HTR-8/SVneo (cell line): ENCODE measurements at regions not wholly inside any gene's neighbourhood (a gene's known extent, or its start where the extent isn't known, plus 50 kb on each side); places are given as distances from the start of the nearest gene placed in this dataset.
A peak's percentile ranks its signal among the peaks of the same experiment; 100 is the strongest.
"Not testable (repeated sequence)": the region's sequence is repeated elsewhere in the genome, so short reads cannot be mapped to it uniquely, and the experiment has no call there.

ENCODE experiments used
- DNase-seq: peaks from one replicate; pipeline ENCODE4 v3.0.0; 2011; ENCODE audit warnings: low spot score, mixed read lengths; ENCODE audit not compliant: insufficient read length
- FAIRE-seq: peaks from 2 replicates; lab custom pipeline; 2011; peaks lifted over from hg19 to GRCh38; lab: Jason Lieb, UNC

DNA sequence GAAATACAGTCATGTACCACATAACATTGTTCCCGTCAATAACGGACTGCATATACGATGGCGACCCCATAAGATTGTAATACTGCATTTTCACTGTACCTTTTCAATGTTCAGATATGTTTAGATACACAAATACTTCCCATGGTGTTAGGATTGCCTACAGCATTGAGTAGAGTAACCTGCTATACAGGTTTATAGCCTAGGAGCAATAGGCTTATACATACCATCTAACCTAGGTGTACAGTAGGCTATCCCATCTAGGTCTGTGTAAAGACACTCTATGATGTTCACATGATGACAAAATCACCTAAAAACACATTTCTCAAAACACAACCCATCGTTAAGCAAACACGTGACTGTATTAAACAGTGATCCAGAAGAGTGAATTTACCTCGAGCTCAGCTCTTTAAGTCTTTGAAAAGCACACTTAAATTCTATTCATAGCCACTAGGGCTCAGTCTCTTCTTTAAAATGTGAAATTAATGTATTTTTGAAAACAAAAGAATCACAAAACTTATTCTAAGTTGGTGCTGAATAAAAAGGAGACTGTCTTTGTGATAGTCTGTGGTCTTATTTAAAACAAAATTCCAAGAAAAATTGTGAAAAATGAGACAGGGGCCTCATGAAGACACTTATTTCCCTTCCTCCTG is 239.1 kb upstream of the ARID2 start:
- no peak for DNase-seq
- no peak for FAIRE-seq

DNA sequence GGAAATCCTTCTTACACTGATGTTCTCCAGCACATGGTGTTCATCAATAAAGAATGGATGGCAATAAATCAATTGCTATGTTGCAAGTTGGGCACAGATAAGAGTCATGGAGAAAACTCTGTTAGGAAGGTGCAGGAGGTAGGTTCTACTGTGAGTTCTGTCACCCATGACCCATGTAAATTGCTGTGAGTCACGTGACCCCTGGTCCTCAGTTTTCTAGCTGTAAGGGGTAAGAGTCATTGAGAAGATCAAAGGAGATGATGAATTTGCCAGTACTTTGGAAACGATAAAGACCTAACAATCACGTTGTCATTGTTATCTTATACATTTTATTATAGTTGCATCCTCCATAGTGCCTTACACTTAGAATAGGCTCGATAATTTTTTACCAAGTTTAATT is 235.2 kb upstream of the ARID2 start:
- FAIRE-seq (no peak), DNase-seq (no peak)

DNA sequence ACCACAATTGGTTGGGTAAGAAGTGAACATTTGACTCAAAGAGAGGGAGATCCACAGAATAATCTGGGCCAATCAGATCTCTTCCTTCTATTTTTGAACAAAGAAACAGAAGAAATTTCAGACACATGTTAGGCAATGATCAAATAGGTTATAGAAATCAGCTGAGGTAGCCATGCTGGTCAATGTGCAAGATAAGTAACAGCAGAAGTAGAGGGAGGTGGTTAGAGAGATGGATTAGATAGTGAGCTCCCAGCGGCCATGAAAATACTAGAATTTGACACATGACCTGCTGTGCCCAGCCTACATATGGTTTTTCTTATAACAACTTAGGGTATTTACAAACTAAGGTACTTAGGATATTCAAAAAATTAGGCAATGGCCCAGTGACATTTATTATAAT is 230.9 kb upstream of the ARID2 start:
- FAIRE-seq = no peak
- DNase-seq = no peak

DNA sequence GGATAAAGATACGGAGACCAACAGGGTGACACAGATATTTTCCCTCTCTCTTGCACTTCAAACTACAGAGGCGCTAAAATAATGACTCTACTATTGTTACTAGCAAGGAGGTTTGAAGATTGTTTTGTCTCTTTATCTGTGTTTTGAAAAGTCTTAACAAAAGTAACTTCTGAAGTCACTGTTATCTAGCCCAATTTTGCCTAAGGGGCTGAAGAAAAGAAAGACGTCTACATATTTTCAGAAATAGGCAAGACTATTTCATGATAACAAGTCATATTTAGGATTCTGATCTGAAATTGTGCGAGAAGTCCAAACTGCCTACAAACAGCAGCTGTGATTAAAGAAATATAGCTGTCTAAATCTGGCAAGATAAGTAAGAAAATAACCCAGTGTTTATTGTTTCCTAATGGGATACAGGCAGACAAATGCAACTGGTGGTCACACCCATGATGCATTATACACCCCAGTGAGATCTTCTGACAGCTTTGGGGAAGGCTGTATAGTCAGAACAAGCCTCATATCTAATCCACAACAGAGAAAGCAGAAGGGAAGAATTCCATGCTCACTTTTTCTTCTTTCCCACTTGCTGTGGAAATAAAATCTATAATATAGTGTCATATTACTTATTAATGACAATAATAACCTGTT is 226.9 kb upstream of the ARID2 start:
- FAIRE-seq (no peak), DNase-seq (no peak)

DNA sequence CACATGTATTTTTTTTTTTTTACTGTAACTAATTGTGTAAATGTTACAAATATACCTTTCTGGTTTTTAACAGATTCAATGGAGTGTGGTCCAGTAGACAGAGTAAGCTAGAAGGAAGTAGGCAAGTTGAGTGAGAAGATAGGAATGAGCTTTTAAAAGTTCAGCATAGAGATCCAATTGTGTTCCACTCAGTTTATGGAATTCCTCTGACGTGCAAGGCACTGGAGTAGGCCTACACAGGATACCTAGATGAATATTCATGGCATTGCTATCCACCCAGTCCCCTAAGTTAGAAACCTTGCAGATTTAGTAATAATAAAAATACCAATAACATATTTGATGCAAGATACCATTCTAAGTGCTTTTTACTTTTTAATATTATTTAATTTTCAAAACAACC is 225.6 kb upstream of the ARID2 start:
- FAIRE-seq (no peak), DNase-seq (no peak)

DNA sequence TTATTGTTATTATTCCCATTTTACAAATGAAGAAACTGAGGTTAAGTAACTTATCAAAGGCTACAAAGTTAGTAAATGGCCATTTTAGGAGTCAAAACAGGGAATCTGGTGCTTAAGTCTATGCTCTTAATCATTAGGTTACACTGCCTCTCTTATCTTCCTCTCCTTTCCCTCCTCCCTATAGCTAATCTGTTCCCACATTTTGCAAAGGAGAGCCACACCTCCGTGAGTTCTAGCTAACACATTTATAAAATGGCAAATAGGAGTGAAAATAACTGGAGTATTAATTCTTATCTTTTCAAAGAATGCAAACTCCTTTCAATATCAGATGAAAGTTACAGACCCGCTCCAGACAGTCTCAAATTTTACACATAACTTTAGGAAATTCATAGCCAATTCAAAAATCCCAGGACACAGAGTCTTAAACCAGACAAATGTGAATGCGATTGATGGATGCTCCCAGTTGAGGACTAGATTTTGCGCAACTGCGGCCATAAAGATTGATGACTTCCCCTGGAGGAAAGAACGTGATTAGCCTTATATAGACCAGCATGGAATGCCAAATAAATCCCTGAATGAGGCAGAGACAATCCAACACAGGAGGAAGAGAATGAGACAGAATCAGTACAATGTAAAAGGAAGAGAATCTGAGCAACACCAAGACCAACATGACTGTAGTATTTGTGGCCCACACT is 225.0 kb upstream of the ARID2 start:
- FAIRE-seq (no peak), DNase-seq (no peak)

DNA sequence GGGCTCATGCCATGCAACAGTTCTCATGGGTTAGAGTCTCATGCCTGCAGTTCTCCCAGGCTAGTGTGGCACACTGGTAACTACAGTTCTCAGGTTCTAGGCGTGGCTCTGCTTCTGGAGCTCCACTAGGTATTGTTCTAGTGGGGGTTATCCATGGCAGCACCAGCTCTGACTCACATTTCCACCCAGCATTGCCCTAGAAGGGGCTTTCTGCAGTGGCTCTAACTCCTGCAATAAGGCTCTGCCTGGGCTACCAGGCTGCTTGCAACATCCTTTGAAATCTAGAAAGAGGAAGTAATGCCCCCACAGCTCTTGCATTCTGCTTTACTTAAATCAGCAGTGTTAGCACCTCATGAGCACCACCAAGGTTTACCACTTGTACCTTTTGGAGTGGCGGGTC is 220.3 kb upstream of the ARID2 start:
- DNase-seq (no peak), FAIRE-seq (no peak)

DNA sequence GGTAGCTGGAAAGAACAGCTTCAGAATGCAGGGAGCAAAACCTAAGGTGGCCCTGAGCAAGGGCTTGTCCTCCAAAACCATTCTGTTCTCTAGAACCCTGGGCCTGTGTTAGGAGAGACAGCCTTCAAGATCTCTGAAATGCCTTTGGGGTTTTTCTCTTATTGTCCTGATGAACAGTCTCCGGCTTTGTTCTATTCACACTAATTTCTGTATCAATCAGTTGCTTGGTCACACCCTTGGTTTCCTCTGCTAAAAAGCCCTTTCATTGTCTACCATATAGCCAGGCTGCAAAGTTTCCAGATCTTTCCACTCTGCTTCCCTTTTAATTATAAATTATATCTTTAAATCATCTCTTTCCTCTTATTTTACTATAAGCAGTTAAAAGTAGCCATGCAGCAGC is 219.9 kb upstream of the ARID2 start:
- no peak for DNase-seq
- FAIRE-seq = no peak

DNA sequence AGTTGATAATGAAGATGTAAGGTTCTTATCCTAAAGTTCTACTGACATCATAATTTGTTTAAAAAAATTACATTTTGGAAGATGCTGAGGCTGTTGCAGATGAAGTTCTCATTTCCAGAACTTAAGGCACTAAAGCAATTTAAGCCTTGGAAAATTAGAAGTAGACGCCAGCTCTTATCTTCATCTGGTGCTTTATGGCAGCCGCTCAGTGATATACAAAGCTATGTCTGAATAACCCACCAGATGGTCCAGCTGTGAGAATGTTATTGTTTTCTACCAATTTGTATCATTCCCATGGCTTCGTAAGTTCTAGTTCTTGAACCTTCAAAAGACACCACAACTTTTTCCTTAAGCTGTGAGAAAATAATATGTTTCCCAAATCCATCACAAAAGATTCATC is 212.1 kb upstream of the ARID2 start:
- DNase-seq = no peak
- FAIRE-seq = no peak

DNA sequence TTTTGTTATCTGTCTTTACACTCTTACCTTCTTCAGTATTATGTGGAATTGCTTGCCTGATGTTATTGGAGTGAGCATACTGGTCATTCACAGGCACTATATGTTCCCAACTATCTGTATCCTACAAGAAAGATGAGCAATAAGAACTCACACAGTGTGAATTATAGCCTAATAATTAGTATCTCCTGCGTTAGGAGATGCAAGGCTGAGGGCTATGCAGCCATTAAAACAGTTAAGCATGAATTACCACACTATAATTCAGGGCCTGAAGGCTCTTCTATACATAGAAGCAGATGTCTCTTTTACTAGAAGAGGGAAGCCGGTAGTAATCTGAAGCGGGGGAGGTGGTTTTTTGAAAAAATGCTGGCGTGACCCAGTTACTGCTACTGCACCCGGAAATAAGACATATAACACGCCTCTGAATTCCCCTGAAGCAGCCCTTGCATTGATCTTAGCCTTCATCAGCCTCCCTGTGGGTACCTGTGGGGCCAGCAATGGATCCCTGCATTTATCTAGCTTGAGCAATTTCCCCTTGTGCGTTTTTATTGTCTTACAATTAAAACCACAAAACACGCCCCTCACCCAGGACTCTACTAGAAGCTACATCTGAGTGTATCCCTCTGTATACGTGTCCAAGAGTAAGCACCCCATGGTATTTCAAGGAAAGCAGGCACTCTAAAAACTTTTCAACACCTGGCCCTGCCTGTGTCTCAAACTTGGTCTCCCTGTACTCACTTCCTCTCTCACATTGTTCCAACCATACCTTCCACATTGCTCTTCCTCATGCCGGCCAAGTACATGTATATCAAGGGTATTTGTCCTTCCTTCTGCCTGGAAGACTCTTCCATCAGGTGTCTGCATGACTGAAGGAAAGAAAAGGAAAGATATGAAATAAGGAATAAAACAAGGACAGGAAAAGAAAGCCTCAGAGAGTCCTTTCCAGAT is 210.9 kb upstream of the ARID2 start:
- DNase-seq (no peak), FAIRE-seq (no peak)

DNA sequence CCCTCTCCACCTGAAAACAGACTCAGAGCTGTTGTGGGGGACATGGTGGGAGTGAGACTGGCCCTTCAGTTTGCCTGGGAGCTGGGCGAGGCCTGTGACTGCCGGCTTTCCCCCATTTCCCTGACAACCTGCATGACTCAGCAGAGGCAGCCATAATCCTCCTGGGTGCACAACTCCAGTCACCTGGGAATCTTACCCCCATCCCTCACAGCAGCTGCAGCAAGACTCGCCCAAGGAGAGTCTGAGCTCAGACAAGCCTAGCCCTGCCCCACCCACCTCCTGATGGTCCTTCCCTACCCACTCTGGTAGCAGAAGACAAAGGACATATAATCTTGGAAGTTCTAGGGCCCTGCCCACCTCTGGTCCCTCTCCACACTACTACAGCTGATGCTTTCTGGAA is 207.3 kb upstream of the ARID2 start:
- FAIRE-seq (no peak), DNase-seq (no peak)

DNA sequence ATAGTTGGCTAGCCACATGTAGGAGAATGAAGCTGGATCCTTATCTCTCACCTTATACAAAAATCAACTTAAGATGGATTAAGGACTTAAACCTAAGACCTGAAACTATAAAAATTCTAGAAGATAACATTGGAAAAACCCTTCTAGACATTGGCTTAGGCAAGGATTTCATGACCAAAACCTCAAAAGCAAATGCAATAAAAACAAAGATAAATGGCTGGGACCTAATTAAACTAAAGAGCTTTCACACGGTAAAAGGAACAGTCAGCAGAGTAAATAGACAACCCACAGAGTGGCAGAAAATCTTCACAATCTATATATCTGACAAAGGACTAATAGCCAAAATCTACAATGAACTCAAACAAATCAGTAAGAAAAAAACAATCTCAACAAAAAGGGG is 202.7 kb upstream of the ARID2 start:
- not testable (repeated sequence) for DNase-seq, FAIRE-seq

DNA sequence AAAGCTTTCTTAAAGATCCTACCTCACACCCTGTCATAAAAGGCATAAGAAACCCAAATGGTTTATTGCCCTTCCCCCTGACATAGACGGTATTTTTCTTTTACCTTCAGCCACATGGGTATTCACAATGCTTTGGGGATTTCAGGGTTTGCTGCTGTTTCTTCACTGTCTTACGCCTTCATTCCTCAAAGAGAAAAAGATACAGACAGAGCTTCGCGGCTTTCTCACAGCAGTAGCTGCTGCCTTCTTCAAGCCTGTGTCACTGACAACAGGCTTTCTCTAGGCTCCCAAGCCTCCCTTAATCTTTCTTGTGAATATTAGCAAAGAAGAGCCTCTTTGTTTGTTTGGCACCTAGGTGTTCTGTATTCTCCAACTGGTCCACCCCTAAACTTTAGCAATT is 197.4 kb upstream of the ARID2 start:
- DNase-seq (no peak), FAIRE-seq (no peak)

DNA sequence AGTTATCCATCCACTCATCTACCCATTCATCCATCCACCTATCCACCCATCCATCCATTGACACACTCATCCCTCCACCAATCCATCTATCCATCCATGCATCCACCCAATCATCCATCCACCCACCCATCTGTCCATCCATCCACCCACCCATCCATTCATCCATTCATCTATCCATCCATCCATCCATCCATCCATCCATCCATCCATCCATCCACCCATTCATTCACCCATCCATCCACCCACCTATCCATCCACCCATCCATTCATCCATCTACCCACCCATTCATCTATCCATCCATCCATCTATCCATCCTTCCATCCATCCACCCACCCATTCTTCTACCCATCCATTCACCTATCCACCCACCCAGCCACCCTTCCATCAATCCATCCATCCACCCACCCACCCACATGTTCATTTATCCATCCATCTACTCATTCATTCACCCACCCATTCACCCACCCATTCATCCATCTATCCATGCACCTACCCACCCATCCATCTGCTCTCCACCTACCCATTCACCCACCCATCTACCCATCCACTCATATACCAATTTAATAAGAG is 193.8 kb upstream of the ARID2 start:
- no peak for FAIRE-seq
- DNase-seq = no peak

DNA sequence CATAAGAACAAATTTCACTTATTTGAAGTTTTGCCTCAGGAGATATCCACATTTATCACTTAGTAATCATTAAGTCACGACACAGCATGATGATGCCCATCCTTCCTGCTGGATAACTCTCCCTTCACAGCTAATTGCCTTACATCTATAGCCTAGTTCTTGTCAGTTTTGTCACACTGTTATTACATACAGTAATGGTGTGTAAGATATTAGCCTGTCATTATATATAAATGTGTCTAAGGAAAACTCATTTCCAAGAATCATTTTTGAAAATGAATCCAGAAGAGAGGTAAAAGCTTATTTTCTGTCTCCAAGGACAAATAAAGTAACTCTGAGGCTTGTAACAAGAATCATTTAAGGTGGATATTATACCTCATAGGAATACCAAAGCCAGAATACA is 193.2 kb upstream of the ARID2 start:
- DNase-seq (no peak), FAIRE-seq (no peak)

DNA sequence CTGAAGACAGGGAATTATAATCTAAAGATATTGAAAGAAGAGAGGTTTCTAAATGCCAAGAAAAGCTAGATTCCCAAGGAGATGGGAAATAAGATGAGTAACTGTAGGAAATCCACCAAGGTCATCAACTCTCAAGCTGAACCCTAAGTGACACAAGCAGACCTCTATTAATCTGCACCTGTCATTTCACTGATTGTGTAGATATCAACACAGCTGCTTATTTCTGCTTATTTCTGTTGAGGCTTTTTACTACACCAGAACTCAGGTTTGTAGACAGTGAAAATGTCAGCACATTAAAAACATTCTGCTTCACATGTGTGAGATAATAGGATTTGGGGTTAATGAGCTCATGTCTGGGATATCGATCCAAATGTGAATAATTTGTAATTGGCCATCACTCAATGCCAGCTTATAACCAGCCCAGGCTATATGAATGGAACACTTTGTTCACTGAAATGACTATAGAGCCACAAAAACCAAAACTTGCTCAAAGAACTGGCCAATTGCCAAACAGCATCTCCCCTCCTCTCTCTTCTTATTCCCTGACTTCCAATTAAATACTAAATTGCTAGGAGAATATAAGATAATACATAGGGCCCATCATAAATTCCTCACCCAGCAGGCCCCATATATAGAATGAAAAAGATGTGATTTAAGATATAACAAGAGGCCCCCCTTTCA is 188.7 kb upstream of the ARID2 start:
- no peak for FAIRE-seq
- no peak for DNase-seq

DNA sequence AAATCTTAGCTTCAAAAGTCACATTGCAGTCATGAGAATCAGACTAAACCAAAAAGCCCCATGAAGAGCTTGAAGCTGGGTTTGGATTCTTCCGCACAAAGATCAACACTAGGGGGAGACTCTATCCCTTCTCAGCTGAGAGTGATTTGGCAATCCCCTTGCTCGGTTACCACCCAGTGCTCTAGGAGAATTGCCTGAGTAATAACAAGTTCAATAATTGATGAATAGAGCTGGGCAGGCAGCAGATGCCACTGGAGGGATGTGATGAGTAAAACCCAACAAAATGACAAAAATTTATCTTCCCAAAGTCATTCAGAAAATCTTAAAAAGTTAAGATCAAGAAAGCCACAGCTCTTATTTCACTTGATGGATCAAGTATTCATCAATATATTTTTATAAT is 185.6 kb upstream of the ARID2 start:
- DNase-seq (peak; percentile 74), FAIRE-seq (no peak)

DNA sequence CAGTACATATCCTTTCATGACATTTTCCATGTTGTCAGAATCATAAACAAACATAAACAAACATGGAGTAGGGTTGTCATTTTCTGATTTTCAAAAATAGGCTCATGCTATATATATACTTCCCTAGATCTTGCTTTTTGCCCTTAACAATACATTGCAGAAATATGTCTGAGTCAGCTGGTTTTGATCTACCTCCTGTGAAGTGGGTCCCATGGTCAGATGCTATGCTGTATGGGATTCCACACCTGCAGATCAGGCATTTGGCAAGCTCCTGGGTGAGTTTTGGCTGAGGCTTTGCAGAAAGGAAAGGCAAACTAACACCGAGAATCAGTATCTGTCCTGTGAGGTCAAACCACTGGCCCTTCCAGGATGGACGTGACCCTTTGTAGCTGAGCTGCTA is 183.0 kb upstream of the ARID2 start:
- no peak for DNase-seq
- no peak for FAIRE-seq

DNA sequence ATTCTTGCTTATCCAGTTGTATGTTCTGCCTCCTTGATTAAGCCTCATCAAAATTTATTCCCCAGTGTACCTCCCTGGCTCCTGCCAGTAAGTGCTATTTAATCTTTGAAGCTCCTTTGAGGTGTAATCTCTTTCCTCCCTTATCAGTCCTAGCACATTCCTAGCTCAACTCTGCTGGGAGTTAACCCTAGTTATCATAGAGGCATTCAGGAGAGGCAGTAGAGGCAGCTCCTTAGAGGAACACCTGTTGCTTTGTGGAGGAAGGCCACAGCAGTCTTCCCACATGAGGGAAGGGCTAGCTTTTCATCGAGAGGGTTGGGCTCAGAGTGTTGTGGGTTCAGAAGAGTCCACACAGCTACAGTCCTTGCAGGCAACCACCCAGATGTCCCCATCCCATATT is 182.4 kb upstream of the ARID2 start:
- no peak for FAIRE-seq

DNA sequence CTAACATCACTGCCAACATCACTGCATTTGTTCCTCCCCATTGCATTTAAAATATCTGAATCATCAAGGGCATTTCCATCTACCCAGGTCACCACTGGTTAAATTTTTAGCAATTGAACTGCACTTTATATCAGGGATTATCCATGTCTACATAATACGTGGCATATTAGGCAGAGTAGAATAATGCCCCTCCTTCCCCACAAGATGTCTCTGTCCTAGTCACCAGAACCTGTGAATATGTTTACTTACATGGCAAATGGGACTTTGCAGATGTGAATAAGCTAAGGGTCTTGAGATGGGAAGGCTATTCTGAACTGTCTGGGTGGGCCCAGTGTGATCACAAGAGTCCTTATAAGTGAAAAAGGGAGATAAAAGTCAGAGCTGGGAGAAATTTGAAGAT is 181.7 kb upstream of the ARID2 start:
- no peak for DNase-seq
- FAIRE-seq = peak; percentile 26

More for the DNA sequence above, 182.4 kb upstream of the ARID2 start:
- no peak for DNase-seq
